ENCODE measurements at regions not wholly inside any gene's neighbourhood (a gene's known extent, or its start where the extent isn't known, plus 50 kb on each side); places are given as distances from the start of the nearest gene placed in this dataset.

DNA sequence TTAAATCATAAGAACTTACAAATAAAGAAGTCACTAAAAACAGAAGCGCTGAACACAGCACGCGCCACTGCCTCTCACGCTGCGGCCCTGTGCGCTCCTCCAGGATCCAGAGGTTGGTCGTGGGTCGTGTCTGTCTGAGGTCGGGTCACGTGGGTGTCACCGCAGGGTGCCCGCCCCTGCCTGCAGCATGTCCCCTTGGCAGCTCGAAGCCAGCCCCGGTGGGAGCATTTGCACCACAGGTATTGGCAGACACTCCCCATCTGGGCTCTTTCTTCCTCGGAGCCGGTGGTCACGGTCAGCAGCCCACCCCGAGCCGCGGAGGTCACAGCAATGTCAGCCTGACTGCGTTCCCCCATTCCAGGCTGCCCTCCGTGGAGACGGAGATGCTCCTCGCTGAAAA lies 88.6 kb downstream of the PDGFA start:
- TF ChIP-seq, protein P1, sequence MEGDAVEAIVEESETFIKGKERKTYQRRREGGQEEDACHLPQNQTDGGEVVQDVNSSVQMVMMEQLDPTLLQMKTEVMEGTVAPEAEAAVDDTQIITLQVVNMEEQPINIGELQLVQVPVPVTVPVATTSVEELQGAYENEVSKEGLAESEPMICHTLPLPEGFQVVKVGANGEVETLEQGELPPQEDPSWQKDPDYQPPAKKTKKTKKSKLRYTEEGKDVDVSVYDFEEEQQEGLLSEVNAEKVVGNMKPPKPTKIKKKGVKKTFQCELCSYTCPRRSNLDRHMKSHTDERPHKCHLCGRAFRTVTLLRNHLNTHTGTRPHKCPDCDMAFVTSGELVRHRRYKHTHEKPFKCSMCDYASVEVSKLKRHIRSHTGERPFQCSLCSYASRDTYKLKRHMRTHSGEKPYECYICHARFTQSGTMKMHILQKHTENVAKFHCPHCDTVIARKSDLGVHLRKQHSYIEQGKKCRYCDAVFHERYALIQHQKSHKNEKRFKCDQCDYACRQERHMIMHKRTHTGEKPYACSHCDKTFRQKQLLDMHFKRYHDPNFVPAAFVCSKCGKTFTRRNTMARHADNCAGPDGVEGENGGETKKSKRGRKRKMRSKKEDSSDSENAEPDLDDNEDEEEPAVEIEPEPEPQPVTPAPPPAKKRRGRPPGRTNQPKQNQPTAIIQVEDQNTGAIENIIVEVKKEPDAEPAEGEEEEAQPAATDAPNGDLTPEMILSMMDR (IDR thresholded peaks at IDR 0.05) = no peak
- no peak for TF ChIP-seq POLR2A (IDR thresholded peaks at IDR 0.05)
- H3K36me3 ChIP-seq = no peaks in the 10 kb centered on the region
- no peaks in the 10 kb centered on the region for H3K27me3 ChIP-seq
- no peak overlapping the region for H3K27ac ChIP-seq
- no peak overlapping the region for H3K4me3 ChIP-seq (replicated peaks in 1 of 3)
- WGBS, 2 donors = 82% methylated on average over 15 to 24 of the region's 24 CpGs
- no peaks in the 10 kb centered on the region for H3K9me3 ChIP-seq
- no peaks in the 10 kb centered on the region for H3K4me1 ChIP-seq
- no peak for DNase-seq
- intact Hi-C loops (cut with DNase I) = no loop called here

DNA sequence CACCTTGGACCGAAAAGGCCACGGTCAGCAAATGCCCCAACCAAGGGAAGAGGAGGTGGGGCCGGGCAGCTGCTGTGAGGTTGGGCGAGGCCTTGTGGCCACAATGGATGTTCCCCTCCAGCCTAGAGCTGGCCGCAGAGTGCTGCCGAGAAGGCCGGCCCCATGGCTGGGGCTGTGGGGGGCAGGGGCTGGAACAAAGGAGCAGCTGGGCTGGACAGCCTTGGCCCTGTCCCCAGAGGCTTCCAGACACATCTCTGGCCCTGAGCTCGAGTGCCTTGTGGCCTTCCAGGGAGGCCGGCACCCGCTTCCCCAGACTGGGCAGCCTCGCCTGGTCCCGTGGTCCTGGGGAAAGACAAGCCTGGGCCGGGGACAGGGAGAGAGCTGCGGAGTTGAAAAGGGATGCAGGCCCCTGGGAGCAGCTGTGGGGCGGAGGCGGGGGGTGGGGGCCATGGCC lies 88.0 kb downstream of the PDGFA start:
- no peak overlapping the region for H3K27ac ChIP-seq
- no peak overlapping the region for H3K4me3 ChIP-seq (replicated peaks in 1 of 3)
- no peaks in the 10 kb centered on the region for H3K9me3 ChIP-seq
- 70 to 78% methylated on average over 11 to 13 of the region's 16 CpGs for WGBS, 2 donors
- DNase-seq = no peak
- intact Hi-C loops (cut with DNase I) = no loop called here
- H3K36me3 ChIP-seq = no peaks in the 10 kb centered on the region
- H3K4me1 ChIP-seq = no peaks in the 10 kb centered on the region
- TF ChIP-seq, protein P1 (IDR thresholded peaks at IDR 0.05) = no peak
- TF ChIP-seq POLR2A (IDR thresholded peaks at IDR 0.05) = no peak
- H3K27me3 ChIP-seq = no peaks in the 10 kb centered on the region

DNA sequence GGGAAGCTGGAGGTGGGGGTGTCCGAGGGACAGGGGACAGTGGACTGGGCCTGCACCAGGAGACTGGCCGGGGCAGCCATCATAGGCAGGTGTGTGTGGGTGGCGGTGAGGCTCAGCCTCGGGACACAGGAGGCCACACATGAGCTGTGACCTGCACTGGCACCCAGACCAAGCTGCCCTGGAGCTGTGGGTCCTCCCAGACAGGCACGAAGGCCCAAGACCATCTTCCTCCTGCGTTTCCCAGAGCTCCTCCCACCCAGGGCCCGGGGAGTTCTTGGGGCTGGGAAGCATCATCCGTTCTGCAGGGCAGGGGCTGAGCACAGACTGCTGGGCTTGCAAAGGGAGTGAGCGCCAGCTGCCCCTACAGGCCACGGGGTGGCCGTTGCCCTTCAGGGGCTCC lies 87.4 kb downstream of the PDGFA start:
- Histone ChIP-seq H3K4me1 (no peaks in the 10 kb centered on the region), H3K27me3 (no peaks in the 10 kb centered on the region), H3K4me3 (replicated peaks in 1 of 3) (no peak overlapping the region), H3K27ac (no peak overlapping the region), H3K36me3 (no peaks in the 10 kb centered on the region), H3K9me3 (no peaks in the 10 kb centered on the region)
- intact Hi-C loops (cut with DNase I) = no loop called here
- no peak for DNase-seq
- TF ChIP-seq, protein P1 (IDR thresholded peaks at IDR 0.05) = no peak
- TF ChIP-seq POLR2A (IDR thresholded peaks at IDR 0.05) = no peak
- 84 to 93% methylated on average over 6 to 7 of the region's 11 CpGs for WGBS, 2 donors

DNA sequence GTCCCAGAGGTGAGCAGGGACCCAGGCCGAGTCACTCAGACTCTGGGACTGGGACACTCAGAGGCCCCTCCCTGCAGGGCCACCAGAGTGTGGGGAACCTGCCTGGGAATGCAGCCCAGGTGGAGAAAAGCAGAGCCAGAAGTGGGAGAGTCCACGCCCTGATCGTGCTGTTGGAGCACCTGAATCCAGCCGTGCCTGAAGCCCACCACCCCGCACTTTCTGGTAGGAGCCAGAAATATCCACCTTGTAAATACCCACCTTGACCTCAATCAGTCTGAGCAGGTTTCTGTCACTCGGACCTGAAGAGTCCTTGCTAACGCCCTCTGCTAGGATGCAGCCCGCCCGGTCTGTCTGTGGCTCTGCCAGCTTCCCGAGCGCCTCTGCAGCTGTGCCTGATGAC lies 86.7 kb downstream of the PDGFA start:
- Histone ChIP-seq H3K27ac (no peak overlapping the region), H3K9me3 (no peaks in the 10 kb centered on the region), H3K27me3 (no peaks in the 10 kb centered on the region), H3K4me3 (replicated peaks in 1 of 3) (no peak overlapping the region), H3K4me1 (no peaks in the 10 kb centered on the region), H3K36me3 (no peaks in the 10 kb centered on the region)
- intact Hi-C loops (cut with DNase I) = no loop called here
- DNase-seq = no peak
- no peak for TF ChIP-seq POLR2A (IDR thresholded peaks at IDR 0.05)
- TF ChIP-seq, protein P1 (IDR thresholded peaks at IDR 0.05) = no peak
- WGBS, 2 donors = 89 to 92% methylated on average over 8 of the region's 11 CpGs

DNA sequence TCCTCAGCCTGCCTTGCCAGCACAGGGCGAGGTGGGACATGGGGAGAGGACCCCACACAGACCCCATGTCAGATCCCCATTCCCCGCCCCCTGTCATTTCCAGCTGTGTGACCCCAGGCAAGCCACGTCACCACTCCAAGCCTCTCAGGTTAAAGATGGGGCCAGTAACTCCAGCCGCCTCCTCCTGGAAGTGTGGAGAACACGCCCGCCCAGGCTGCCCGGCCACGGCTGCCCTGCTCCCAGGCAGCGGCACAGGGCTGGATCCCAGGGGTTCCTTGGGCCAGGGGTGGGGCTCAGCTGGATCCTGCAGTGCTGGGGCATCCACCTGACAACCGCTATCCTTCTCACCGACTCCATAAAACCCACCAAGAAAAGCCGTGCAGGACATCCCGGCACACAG lies 86.1 kb downstream of the PDGFA start:
- DNase-seq = no peak
- Histone ChIP-seq H3K27me3 (no peaks in the 10 kb centered on the region), H3K4me3 (replicated peaks in 1 of 3) (no peak overlapping the region), H3K27ac (no peak overlapping the region), H3K9me3 (no peaks in the 10 kb centered on the region), H3K36me3 (no peaks in the 10 kb centered on the region), H3K4me1 (no peaks in the 10 kb centered on the region)
- TF ChIP-seq, protein P1 (IDR thresholded peaks at IDR 0.05) = no peak
- TF ChIP-seq POLR2A (IDR thresholded peaks at IDR 0.05) = no peak
- intact Hi-C loops (cut with DNase I) = no loop called here
- WGBS, 2 donors = 89 to 90% methylated on average over 9 to 12 of the region's 13 CpGs

Data from thyroid gland (tissue), 4 donors.